GM12878 (cell line): ENCODE measurements at regions not wholly inside any gene's neighbourhood (a gene's known extent, or its start where the extent isn't known, plus 50 kb on each side); places are given as distances from the start of the nearest gene placed in this dataset.

Experiments used
- ATAC-seq: fragments of 200-7000 bp; cut with Tn5 transposase; 3 replicates; pipeline ENCODE4 v1.9.1; 2020; ENCODE audit warnings: mild to moderate bottlenecking, moderate library complexity
- BruUV-seq: library from RNA; stranded (reverse); fragments of 400-500 nt; replicated peaks from 2 replicates; lab custom pipeline; 2021; lab: Mats Ljungman, UMichigan
- CTCF ChIA-PET: fragments of 300-600 bp; sonication (Branson Sonifier 250); formaldehyde crosslinking; extraction: SDS; loops from one replicate; lab custom pipeline; 2021; ENCODE audit warnings: inconsistent platforms; lab: Yijun Ruan, JAX
- POLR2A ChIA-PET: fragments of 350-600 bp; formaldehyde crosslinking; extraction: SDS; loops from one replicate; lab custom pipeline; 2021; ENCODE audit warnings: inconsistent platforms; lab: Charles Lee
- RAD21 ChIA-PET: fragments of 300-600 bp; sonication (Branson Sonifier 250); formaldehyde crosslinking; loops from one replicate; lab custom pipeline; 2023; ENCODE audit warnings: antibody characterized with exemption; ENCODE audit not compliant: unreplicated experiment; lab: Charles Lee
- SMC1A ChIA-PET: fragments of 300-600 bp; sonication (Branson Sonifier 250); formaldehyde crosslinking; loops from one replicate; lab custom pipeline; 2023; ENCODE audit not compliant: unreplicated experiment, uncharacterized antibody; lab: Charles Lee
- DNase-seq: peaks from one replicate; pipeline ENCODE4 v3.0.0-alpha.2; 2011; ENCODE audit warnings: low read depth, low spot score
- FAIRE-seq: peaks from 3 replicates; lab custom pipeline; 2011; peaks lifted over from hg19 to GRCh38; lab: Jason Lieb, UNC
- H2AFZ ChIP-seq: 2 replicates; pipeline ENCODE4 v1.6.0; 2011; ENCODE audit warnings: low read depth, low read length, control low read depth; ENCODE audit not compliant: control insufficient read depth
- H3K27ac ChIP-seq: 2 replicates; pipeline ENCODE4 v1.5.1; 2011; ENCODE audit warnings: control low read depth; ENCODE audit not compliant: control insufficient read depth, insufficient read depth
- H3K27me3 ChIP-seq, 2 experiments: replicated peaks in 1 of 2; 2 replicates each; pipeline versions ENCODE4 v1.6.0 to v1.6.1; 2011; ENCODE audit warnings: low read length in 1 of 2; ENCODE audit not compliant: control insufficient read depth in 2 of 2, insufficient read depth in 2 of 2
- H3K36me3 ChIP-seq, 2 experiments: 2 replicates each; pipeline ENCODE4 v1.5.1; 2011; ENCODE audit warnings: low read length in 1 of 2; ENCODE audit not compliant: control insufficient read depth in 2 of 2, insufficient read depth in 2 of 2
- H3K4me1 ChIP-seq: 2 replicates; pipeline ENCODE4 v1.6.1; 2011; ENCODE audit warnings: mild to moderate bottlenecking, low read length, moderate library complexity, mixed read lengths; ENCODE audit not compliant: control insufficient read depth, insufficient read depth
- H3K4me2 ChIP-seq: 2 replicates; pipeline ENCODE4 v1.6.0; 2011; ENCODE audit warnings: control low read depth; ENCODE audit not compliant: control insufficient read depth, insufficient read depth
- H3K4me3 ChIP-seq: fragments of 200-600 bp; sonication (generic); 2 replicates; pipeline ENCODE4 v1.5.1; 2016
- H3K79me2 ChIP-seq: 2 replicates; pipeline ENCODE4 v1.6.0; 2011; ENCODE audit warnings: low read length; ENCODE audit not compliant: control insufficient read depth, insufficient read depth
- H3K9ac ChIP-seq: 2 replicates; pipeline ENCODE4 v1.8.0; 2011; ENCODE audit warnings: low read length, control low read depth, mixed read lengths; ENCODE audit not compliant: control insufficient read depth, insufficient read depth
- H3K9me3 ChIP-seq: replicated peaks from 3 replicates; pipeline ENCODE4 v1.5.1; 2011; ENCODE audit warnings: mild to moderate bottlenecking, low read length; ENCODE audit not compliant: control insufficient read depth, insufficient read depth
- H4K20me1 ChIP-seq: 2 replicates; pipeline ENCODE4 v1.6.0; 2011; ENCODE audit not compliant: control insufficient read depth, insufficient read depth
- E4F1 ChIP-seq: fragments of 450-650 bp; IDR thresholded peaks from 2 replicates; pipeline ENCODE4 v1.6.1; 2018; ENCODE audit warnings: borderline replicate concordance, mild to moderate bottlenecking; ENCODE audit not compliant: partially characterized antibody
- HCFC1 ChIP-seq: fragments of 150-350 bp; IDR thresholded peaks from 2 replicates; pipeline ENCODE4 v1.6.1; 2014; ENCODE audit warnings: low read length
- IRF3 ChIP-seq: fragments of 450-650 bp; IDR thresholded peaks from 2 replicates; pipeline ENCODE4 v1.6.1; 2014; ENCODE audit warnings: mild to moderate bottlenecking
- KAT2A ChIP-seq: conservative IDR thresholded peaks from 2 replicates; pipeline ENCODE4 v1.6.1; 2011; ENCODE audit warnings: low read depth, low read length; ENCODE audit not compliant: control insufficient read depth
- POLR2AphosphoS2 ChIP-seq: IDR thresholded peaks from 2 replicates; pipeline ENCODE4 v1.6.1; 2011; ENCODE audit warnings: low read depth, mild to moderate bottlenecking, low read length, improper control_type of control experiment, moderate library complexity
- RBBP5 ChIP-seq: fragments of 200-600 bp; sonication (generic); conservative IDR thresholded peaks from 2 replicates; pipeline ENCODE4 v1.6.1; 2016
- TBL1XR1 ChIP-seq: IDR thresholded peaks from 2 replicates; pipeline ENCODE4 v1.6.1; 2012; ENCODE audit warnings: low read depth, low read length, improper control_type of control experiment
- YBX1 ChIP-seq: fragments of 450-650 bp; IDR thresholded peaks from 2 replicates; pipeline ENCODE4 v1.6.1; 2016; ENCODE audit warnings: antibody characterized with exemption
- ZBTB4 ChIP-seq: fragments of 450-650 bp; formaldehyde crosslinking; IDR thresholded peaks from 2 replicates; pipeline ENCODE4 v1.4.0; 2022; ENCODE audit warnings: mild to moderate bottlenecking, moderate library complexity
- in situ Hi-C: fragments of 300-500 bp; cut with MboI; formaldehyde crosslinking; loops from 9 replicates; pipeline ENCODE4 v1.14.3; 2018; ENCODE audit warnings: mixed read lengths
- intact Hi-C: fragments of 100-400 bp; cut with micrococcal nuclease; formaldehyde crosslinking; loops from one replicate; pipeline ENCODE4 v1.14.2; 2022; ENCODE audit not compliant: unreplicated experiment

GRCh38 chr4:114271031-114271430 is 291.6 kb upstream of the ARSJ start (continued):
- TF ChIP-seq RBBP5 = no peak

- no peak overlapping the region for H2AFZ ChIP-seq
- FAIRE-seq (no peak), ATAC-seq (0 out of 3 replicates have a peak, but pooled peaks have one; percentile 27), DNase-seq (no peak)
- H3K9ac ChIP-seq = no peak overlapping the region
- no peaks in the 10 kb centered on the region for H4K20me1 ChIP-seq
- no TSS peak for BruUV-seq
- in situ Hi-C loops = no loop called here
- H3K4me3 ChIP-seq = no peak overlapping the region
- no peaks in the 10 kb centered on the region for H3K79me2 ChIP-seq
- TF ChIP-seq KAT2A (no peak), E4F1 (no peak), TBL1XR1 (no peak), IRF3 (no peak), YBX1 (no peak), ZBTB4 (CRISPR knock-in tag) (no peak), HCFC1 (no peak), POLR2AphosphoS2 (no peak)
- POLR2A ChIA-PET = no interaction called here
- H3K27ac ChIP-seq = no peak overlapping the region
- no peaks in the 10 kb centered on the region for H3K4me1 ChIP-seq
- CTCF ChIA-PET = interaction anchor here (0.6 kb wide), 1 partner anchor 669 kb away, joined by 3 read pairs; no protein-coding TSS in a partner anchor
- SMC1A ChIA-PET = no interaction called here
- H3K27me3 ChIP-seq = no peaks in the 10 kb centered on the region
- no peaks in the 10 kb centered on the region for H3K9me3 ChIP-seq
- intact Hi-C loops = no loop called here
- H3K36me3 ChIP-seq = no peaks in the 10 kb centered on the region
- RAD21 ChIA-PET = no interaction called here
- no peak overlapping the region for H3K4me2 ChIP-seq
These were observed 292.8 kb upstream of the ARSJ start for GRCh38 chr4:114272226-114272625.
